NCI-H1436 treated with DMSO at 0.1 percent for 48 hours (cell line): ENCODE measurements at regions not wholly inside any gene's neighbourhood (a gene's known extent, or its start where the extent isn't known, plus 50 kb on each side); places are given as distances from the start of the nearest gene placed in this dataset.

ENCODE experiments used
- DNase-seq: peaks from one replicate; lab custom pipeline; 2025; lab: John Stamatoyannopoulos, UW

- DNase-seq = no peak
Measured at GRCh38 chr2:173669888-173670287, 295.3 kb downstream of the SP3 start.

GRCh38 chr2:173672573-173673340, 292.4 kb downstream of the SP3 start:
- no peak for DNase-seq

GRCh38 chr2:173673640-173674039, 291.5 kb downstream of the SP3 start:
- no peak for DNase-seq

GRCh38 chr2:173676647-173677046, 288.5 kb downstream of the SP3 start:
- DNase-seq = no peak

- DNase-seq = no peak
Measured at GRCh38 chr2:173678186-173678585, 287.0 kb downstream of the SP3 start.

GRCh38 chr2:173680574-173680973, 284.6 kb downstream of the SP3 start:
- no peak for DNase-seq

- DNase-seq = no peak
Measured at GRCh38 chr2:173681881-173682650, 283.1 kb downstream of the SP3 start.

GRCh38 chr2:173684896-173685459, 280.2 kb downstream of the SP3 start:
- no peak for DNase-seq

- DNase-seq = no peak
Measured at GRCh38 chr2:173690349-173690748, 274.8 kb downstream of the SP3 start.

GRCh38 chr2:173692068-173692467, 273.1 kb downstream of the SP3 start:
- no peak for DNase-seq

- DNase-seq = no peak
Measured at GRCh38 chr2:173693044-173693589, 272.1 kb downstream of the SP3 start.

- no peak for DNase-seq
Measured at GRCh38 chr2:173696274-173696673, 268.9 kb downstream of the SP3 start.

GRCh38 chr2:173697929-173698328, 267.2 kb downstream of the SP3 start:
- no peak for DNase-seq

- DNase-seq = no peak
Measured at GRCh38 chr2:173705656-173706055, 259.5 kb downstream of the SP3 start.

GRCh38 chr2:173706936-173707335, 258.2 kb downstream of the SP3 start:
- DNase-seq = no peak

GRCh38 chr2:173708806-173709205, 256.4 kb downstream of the SP3 start:
- DNase-seq = no peak

GRCh38 chr2:173711816-173712215, 253.4 kb downstream of the SP3 start:
- DNase-seq = no peak

- DNase-seq = no peak
Measured at GRCh38 chr2:173713904-173714555, 251.1 kb downstream of the SP3 start.

- peak; percentile 8 for DNase-seq
Measured at GRCh38 chr2:173715441-173715840, 249.7 kb downstream of the SP3 start.

GRCh38 chr2:173716458-173717052, 248.6 kb downstream of the SP3 start:
- DNase-seq = no peak

GRCh38 chr2:173719471-173719870, 245.7 kb downstream of the SP3 start:
- no peak for DNase-seq

GRCh38 chr2:173720306-173720705, 244.9 kb downstream of the SP3 start:
- no peak for DNase-seq
